ENCODE measurements at regions not wholly inside any gene's neighbourhood (a gene's known extent, or its start where the extent isn't known, plus 50 kb on each side); places are given as distances from the start of the nearest gene placed in this dataset.

GRCh38 chr14:48086516-48086915 lies 411.1 kb upstream of the MDGA2 start:
- CTCF ChIA-PET = no interaction called here

GRCh38 chr14:48075487-48075886 lies 400.1 kb upstream of the MDGA2 start:
- H3K4me3 ChIP-seq (ENCODE audit: low read depth, low read length) = no peak overlapping the region
- POLR2A ChIA-PET = no interaction called here

More at GRCh38 chr14:48086516-48086915, 411.1 kb upstream of the MDGA2 start:
- DNase-seq (ENCODE audit: low read depth, low spot score) = no peak
- Histone ChIP-seq H3K9me3 (ENCODE audit: control insufficient read depth, insufficient read depth, low read length) (peaks cover 6% of the 10 kb centered on the region), H3K27me3 (ENCODE audit: control insufficient read depth, insufficient read depth, low read length) (no peaks in the 10 kb centered on the region), H3K27ac (ENCODE audit: low read depth, low read length) (no peak overlapping the region), H3K4me3 (ENCODE audit: low read depth, low read length) (no peak overlapping the region)
- no peak for TF ChIP-seq CTCF (IDR thresholded peaks at IDR 0.05; ENCODE audit: low read depth, low read length)
- POLR2A ChIA-PET = no interaction called here

GRCh38 chr14:48052973-48053372 lies 377.6 kb upstream of the MDGA2 start:
- TF ChIP-seq CTCF (IDR thresholded peaks at IDR 0.05; ENCODE audit: low read depth, low read length) = no peak
- Histone ChIP-seq H3K4me3 (ENCODE audit: low read depth, low read length) (no peak overlapping the region), H3K27ac (ENCODE audit: low read depth, low read length) (no peak overlapping the region), H3K27me3 (ENCODE audit: control insufficient read depth, insufficient read depth, low read length) (no peaks in the 10 kb centered on the region), H3K9me3 (ENCODE audit: control insufficient read depth, insufficient read depth, low read length) (peaks cover 7% of the 10 kb centered on the region; the same call in 1 of the 2 replicates)
- no peak for DNase-seq (ENCODE audit: low read depth, low spot score)
- ChIA-PET POLR2A (no interaction called here), CTCF (no interaction called here)

More at GRCh38 chr14:48075487-48075886, 400.1 kb upstream of the MDGA2 start:
- CTCF ChIA-PET = no interaction called here
- DNase-seq (ENCODE audit: low read depth, low spot score) = no peak
- H3K27ac ChIP-seq (ENCODE audit: low read depth, low read length) = no peak overlapping the region
- no peak for TF ChIP-seq CTCF (IDR thresholded peaks at IDR 0.05; ENCODE audit: low read depth, low read length)
- no peaks in the 10 kb centered on the region for H3K27me3 ChIP-seq (ENCODE audit: control insufficient read depth, insufficient read depth, low read length)
- no peaks in the 10 kb centered on the region; the same call in 1 of the 2 replicates for H3K9me3 ChIP-seq (ENCODE audit: control insufficient read depth, insufficient read depth, low read length)

- TF ChIP-seq CTCF (IDR thresholded peaks at IDR 0.05; ENCODE audit: low read depth, low read length) = no peak
- ChIA-PET POLR2A (no interaction called here), CTCF (no interaction called here)
Measured at GRCh38 chr14:48035836-48036235, 360.4 kb upstream of the MDGA2 start.

GRCh38 chr14:48027115-48027514 lies 351.7 kb upstream of the MDGA2 start:
- no peaks in the 10 kb centered on the region for H3K9me3 ChIP-seq (ENCODE audit: control insufficient read depth, insufficient read depth, low read length)
- H3K27ac ChIP-seq (ENCODE audit: low read depth, low read length) = no peak overlapping the region
- H3K27me3 ChIP-seq (ENCODE audit: control insufficient read depth, insufficient read depth, low read length) = no peaks in the 10 kb centered on the region
- no peak for TF ChIP-seq CTCF (IDR thresholded peaks at IDR 0.05; ENCODE audit: low read depth, low read length)
- DNase-seq (ENCODE audit: low read depth, low spot score) = no peak
- ChIA-PET CTCF (no interaction called here), POLR2A (no interaction called here)
- H3K4me3 ChIP-seq (ENCODE audit: low read depth, low read length) = no peak overlapping the region

More at GRCh38 chr14:48035836-48036235, 360.4 kb upstream of the MDGA2 start:
- Histone ChIP-seq H3K4me3 (ENCODE audit: low read depth, low read length) (no peak overlapping the region), H3K27ac (ENCODE audit: low read depth, low read length) (no peak overlapping the region), H3K27me3 (ENCODE audit: control insufficient read depth, insufficient read depth, low read length) (no peaks in the 10 kb centered on the region), H3K9me3 (ENCODE audit: control insufficient read depth, insufficient read depth, low read length) (peaks cover 21% of the 10 kb centered on the region)
- DNase-seq (ENCODE audit: low read depth, low spot score) = no peak

Data from AG04450 (cell line).